ENCODE measurements at regions not wholly inside any gene's neighbourhood (a gene's known extent, or its start where the extent isn't known, plus 50 kb on each side); places are given as distances from the start of the nearest gene placed in this dataset.

DNA sequence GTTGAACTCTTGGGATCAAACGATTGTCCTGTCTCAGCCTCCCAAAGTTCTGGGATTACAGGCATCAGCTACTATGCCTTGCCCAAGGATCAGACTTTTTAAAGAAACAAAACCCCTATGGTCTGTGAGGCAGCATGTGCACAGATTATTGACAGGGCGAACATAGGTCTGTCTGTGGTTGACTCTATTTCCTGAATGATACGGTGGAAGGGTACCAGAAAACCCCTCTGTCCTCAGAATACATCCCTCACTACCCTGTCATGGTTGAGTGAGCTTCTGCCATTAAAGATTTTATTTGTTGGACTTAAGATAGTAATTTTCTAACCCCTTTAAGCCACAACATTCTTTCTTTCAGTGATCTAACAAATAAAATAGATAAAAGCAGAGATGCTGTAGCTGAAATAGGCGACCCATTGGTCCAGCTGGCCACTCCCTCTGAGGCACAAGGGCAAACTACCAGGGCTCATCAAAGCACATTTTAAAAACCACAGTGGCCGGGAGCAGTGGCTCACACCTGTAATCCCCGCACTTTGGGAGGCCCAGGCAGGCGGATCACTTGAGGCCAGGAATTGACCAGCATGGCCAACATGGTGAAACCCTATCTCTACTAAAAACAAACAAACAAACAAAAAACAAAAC is 84.9 kb upstream of the ANKRD55 start:
- DNase-seq (ENCODE audit: low spot score): no peak
- TF ChIP-seq CTCF (IDR thresholded peaks at IDR 0.05; ENCODE audit: extremely low read depth, missing control alignments): no peak

- TF ChIP-seq CTCF (IDR thresholded peaks at IDR 0.05; ENCODE audit: extremely low read depth, missing control alignments): no peak
- DNase-seq (ENCODE audit: low spot score): no peak
Measured at GRCh38 chr5:56316299-56316994, 83.3 kb upstream of the ANKRD55 start.

DNA sequence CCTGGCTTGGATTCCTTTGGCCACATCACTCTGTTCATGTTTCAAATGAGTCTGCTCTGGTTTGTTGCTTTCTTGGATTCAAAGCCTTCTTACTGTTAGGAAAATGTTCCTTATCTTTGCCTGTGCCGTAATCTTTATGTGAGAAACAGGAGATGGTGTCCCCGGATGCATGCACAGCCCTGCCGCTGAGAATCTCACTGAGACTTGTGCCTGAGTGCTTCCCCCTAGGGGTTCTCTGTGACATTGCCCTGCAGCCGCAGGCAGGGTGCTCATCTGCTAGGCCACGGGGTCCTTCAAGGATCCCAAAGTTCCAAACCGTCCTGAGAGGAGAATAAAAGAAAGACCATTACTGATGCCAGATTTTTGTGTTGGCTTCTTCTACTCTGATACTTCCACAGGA is 81.4 kb upstream of the ANKRD55 start:
- no peak for TF ChIP-seq CTCF (IDR thresholded peaks at IDR 0.05; ENCODE audit: extremely low read depth, missing control alignments)
- peak; percentile 46 for DNase-seq (ENCODE audit: low spot score)

GRCh38 chr5:56313596-56313995 is 80.5 kb upstream of the ANKRD55 start:
- TF ChIP-seq CTCF (IDR thresholded peaks at IDR 0.05; ENCODE audit: extremely low read depth, missing control alignments): no peak

DNA sequence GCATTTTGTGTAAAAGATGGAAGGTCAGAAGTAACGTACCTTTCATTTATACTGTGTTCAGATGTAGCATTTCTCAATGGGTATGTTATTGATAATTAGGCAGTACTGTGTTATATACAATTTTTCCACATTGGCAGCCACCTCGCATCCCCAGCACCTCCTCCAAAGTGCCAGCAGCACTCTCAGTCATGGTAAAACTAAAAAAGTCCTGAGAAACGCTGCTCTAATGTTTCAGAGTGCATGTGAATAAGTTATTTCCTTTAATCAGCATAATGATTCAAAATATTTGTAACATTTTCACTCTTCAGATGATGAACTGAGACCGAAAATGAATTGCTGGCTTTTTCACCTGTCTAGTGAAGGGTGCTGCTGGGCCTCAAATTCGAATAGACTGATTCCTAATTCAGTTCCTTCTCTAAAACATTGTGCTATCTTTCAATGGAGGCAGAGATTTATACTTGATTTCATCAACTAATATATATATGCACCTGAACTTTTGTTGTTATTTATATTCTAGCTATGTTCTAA is 79.9 kb upstream of the ANKRD55 start:
- no peak for TF ChIP-seq CTCF (IDR thresholded peaks at IDR 0.05; ENCODE audit: extremely low read depth, missing control alignments)
- DNase-seq (ENCODE audit: low spot score): no peak

More at GRCh38 chr5:56313596-56313995, 80.5 kb upstream of the ANKRD55 start:
- DNase-seq (ENCODE audit: low spot score): no peak

GRCh38 chr5:56311306-56311905 is 78.3 kb upstream of the ANKRD55 start:
- TF ChIP-seq CTCF (IDR thresholded peaks at IDR 0.05; ENCODE audit: extremely low read depth, missing control alignments): no peak

DNA sequence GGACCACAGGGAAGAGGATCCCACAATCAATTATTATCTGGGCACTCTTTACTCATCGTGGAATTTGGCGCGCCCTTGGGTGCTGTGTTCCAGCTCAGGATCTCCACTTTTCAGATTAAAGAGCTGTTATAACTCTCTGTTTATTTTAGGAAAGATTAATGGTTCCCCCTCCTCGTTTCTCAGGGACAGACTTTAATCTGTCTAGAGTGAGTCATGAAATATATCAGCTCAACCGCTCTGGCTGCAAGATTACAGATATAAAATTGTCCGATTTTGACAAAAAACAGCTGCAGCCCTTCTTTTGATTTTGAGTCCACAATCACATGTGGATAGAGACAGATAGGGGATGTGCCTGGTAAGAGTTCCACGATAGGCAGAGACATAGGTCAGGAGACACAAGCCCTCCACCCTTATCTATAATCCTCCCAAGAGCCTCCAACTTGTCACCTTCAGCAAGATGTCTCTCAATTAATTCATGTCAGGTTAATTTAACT is 77.6 kb upstream of the ANKRD55 start:
- TF ChIP-seq CTCF (IDR thresholded peaks at IDR 0.05; ENCODE audit: extremely low read depth, missing control alignments): no peak
- DNase-seq (ENCODE audit: low spot score): no peak

More at GRCh38 chr5:56311306-56311905, 78.3 kb upstream of the ANKRD55 start:
- no peak for DNase-seq (ENCODE audit: low spot score)

All from GM20000 (cell line).